Lower lobe of right lung (tissue), 2 donors: ENCODE measurements at regions not wholly inside any gene's neighbourhood (a gene's known extent, or its start where the extent isn't known, plus 50 kb on each side); places are given as distances from the start of the nearest gene placed in this dataset.

ENCODE experiments used
- ATAC-seq, 2 donors: fragments of 200-7000 bp; cut with Tn5 transposase; one replicate each; pipeline ENCODE4 v1.9.1; 2020 to 2022; ENCODE audit warnings: mild to moderate bottlenecking in 2 of 2, moderate library complexity in 2 of 2
- DNase-seq: peaks from one replicate; pipeline ENCODE4 v3.0.0-alpha.2; 2020
- H3K27ac ChIP-seq: fragments of 200-600 bp; one replicate; pipeline ENCODE4 v1.8.0; 2022
- H3K27me3 ChIP-seq: fragments of 200-600 bp; one replicate; pipeline ENCODE4 v1.8.0; 2022; ENCODE audit warnings: low read depth
- H3K36me3 ChIP-seq: fragments of 200-600 bp; one replicate; pipeline ENCODE4 v1.8.0; 2022; ENCODE audit warnings: mild to moderate bottlenecking
- H3K4me1 ChIP-seq: fragments of 200-600 bp; one replicate; pipeline ENCODE4 v1.8.0; 2022
- H3K4me3 ChIP-seq: fragments of 200-600 bp; one replicate; pipeline ENCODE4 v1.8.0; 2022; ENCODE audit warnings: mild to moderate bottlenecking
- H3K9me3 ChIP-seq: fragments of 200-600 bp; one replicate; pipeline ENCODE4 v1.8.0; 2022
- CTCF ChIP-seq: fragments of 200-600 bp; IDR thresholded peaks from one replicate; pipeline ENCODE4 v1.8.0; 2022; ENCODE audit warnings: antibody characterized with exemption, mild to moderate bottlenecking
- intact Hi-C: fragments of 100-400 bp; cut with DNase I; formaldehyde crosslinking; loops from one replicate; pipeline ENCODE4 v1.11.0; 2022
- donor health status: DM: no; HTN: yes; CAD: no; lungs with severe emphysema.

- Histone ChIP-seq H3K36me3 (no peaks in the 10 kb centered on the region), H3K4me3 (no peak overlapping the region), H3K27ac (no peak overlapping the region), H3K4me1 (no peaks in the 10 kb centered on the region), H3K27me3 (no peaks in the 10 kb centered on the region), H3K9me3 (no peaks in the 10 kb centered on the region)
- no peak for ATAC-seq
- intact Hi-C loops, result no loop called here
- TF ChIP-seq CTCF, result no peak
- no peak for DNase-seq
Measured at GRCh38 chr2:126822921-126823320, 75.8 kb upstream of the TEX51 start.

GRCh38 chr2:126823951-126824350 is 74.7 kb upstream of the TEX51 start:
- Histone ChIP-seq H3K27me3 (no peaks in the 10 kb centered on the region), H3K9me3 (no peaks in the 10 kb centered on the region), H3K27ac (no peak overlapping the region), H3K36me3 (no peaks in the 10 kb centered on the region), H3K4me1 (no peaks in the 10 kb centered on the region), H3K4me3 (no peak overlapping the region)
- DNase-seq, result no peak
- TF ChIP-seq CTCF, result no peak
- ATAC-seq, result no peak
- intact Hi-C loops, result no loop called here

GRCh38 chr2:126824663-126825062 is 74.0 kb upstream of the TEX51 start:
- Histone ChIP-seq H3K4me3 (no peak overlapping the region), H3K4me1 (no peaks in the 10 kb centered on the region), H3K27me3 (no peaks in the 10 kb centered on the region), H3K27ac (no peak overlapping the region), H3K36me3 (no peaks in the 10 kb centered on the region), H3K9me3 (no peaks in the 10 kb centered on the region)
- intact Hi-C loops, result no loop called here
- no peak for ATAC-seq
- DNase-seq, result no peak
- TF ChIP-seq CTCF, result no peak

DNA sequence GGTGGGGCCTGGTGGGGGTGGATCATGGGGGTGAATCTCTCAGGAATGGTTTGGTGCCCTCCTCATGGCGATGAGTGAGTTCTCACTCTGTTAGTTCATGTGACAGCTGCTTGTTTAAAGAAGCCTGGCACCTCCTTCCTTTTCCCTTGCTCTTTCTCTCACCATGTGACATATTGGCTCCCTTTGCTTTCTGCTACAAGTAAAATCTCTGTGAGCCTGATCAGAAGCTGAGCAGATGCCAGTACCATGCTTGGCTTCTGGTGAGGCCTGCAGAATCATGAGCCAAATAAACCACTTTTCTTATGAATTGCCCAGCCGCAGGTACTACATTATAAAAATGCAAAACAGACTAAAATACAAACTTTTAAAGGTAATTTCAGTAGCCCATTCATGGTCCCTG is 73.4 kb upstream of the TEX51 start:
- TF ChIP-seq CTCF, result no peak
- intact Hi-C loops, result no loop called here
- no peak overlapping the region for H3K4me3 ChIP-seq
- H3K27me3 ChIP-seq, result no peaks in the 10 kb centered on the region
- no peak for ATAC-seq
- no peaks in the 10 kb centered on the region for H3K9me3 ChIP-seq
- H3K36me3 ChIP-seq, result no peaks in the 10 kb centered on the region
- H3K4me1 ChIP-seq, result no peaks in the 10 kb centered on the region
- no peak overlapping the region for H3K27ac ChIP-seq
- DNase-seq, result no peak

- intact Hi-C loops, result no loop called here
- Histone ChIP-seq H3K4me1 (no peaks in the 10 kb centered on the region), H3K36me3 (no peaks in the 10 kb centered on the region), H3K9me3 (no peaks in the 10 kb centered on the region), H3K27me3 (no peaks in the 10 kb centered on the region), H3K4me3 (no peak overlapping the region), H3K27ac (no peak overlapping the region)
- ATAC-seq, result no peak
- no peak for TF ChIP-seq CTCF
- no peak for DNase-seq
Measured at GRCh38 chr2:126826491-126826890, 72.2 kb upstream of the TEX51 start.

DNA sequence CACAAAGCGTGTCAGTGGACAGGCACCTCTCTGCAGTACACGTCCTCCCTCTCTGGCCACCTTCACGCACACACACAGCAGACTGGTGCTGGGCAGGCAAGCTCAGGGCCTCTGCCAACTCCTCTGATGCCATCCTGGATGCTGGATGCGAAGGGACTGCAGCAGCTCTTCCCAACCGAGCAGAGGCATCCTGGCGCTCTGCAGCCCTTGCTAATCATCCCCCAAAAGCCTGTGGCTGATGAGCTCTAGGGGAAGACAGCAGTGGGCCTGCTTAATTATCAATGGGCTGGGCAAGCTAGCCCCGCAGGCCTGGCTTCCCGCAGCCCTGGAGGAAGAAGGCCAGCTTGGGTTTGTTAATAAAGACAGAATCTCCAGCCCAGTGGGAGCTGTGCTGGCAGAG is 71.3 kb upstream of the TEX51 start:
- H3K27ac ChIP-seq, result no peak overlapping the region
- ATAC-seq (no peak), DNase-seq (no peak)
- intact Hi-C loops, result no loop called here
- no peak overlapping the region for H3K4me3 ChIP-seq
- no peak for TF ChIP-seq CTCF
- no peaks in the 10 kb centered on the region for H3K27me3 ChIP-seq
- no peaks in the 10 kb centered on the region for H3K36me3 ChIP-seq
- H3K9me3 ChIP-seq, result no peaks in the 10 kb centered on the region
- H3K4me1 ChIP-seq, result no peaks in the 10 kb centered on the region
